SH-SY5Y (cell line): ENCODE measurements at regions not wholly inside any gene's neighbourhood (a gene's known extent, or its start where the extent isn't known, plus 50 kb on each side); places are given as distances from the start of the nearest gene placed in this dataset.

Experiments used
- GATA2 ChIP-seq: IDR thresholded peaks from 2 replicates; pipeline ENCODE4 v1.6.1; 2011; ENCODE audit warnings: mild to moderate bottlenecking, low read depth, low read length
- GATA3 ChIP-seq: IDR thresholded peaks from 2 replicates; pipeline ENCODE4 v1.6.1; 2011; ENCODE audit warnings: low read depth, mild to moderate bottlenecking, low read length, moderate library complexity

DNA sequence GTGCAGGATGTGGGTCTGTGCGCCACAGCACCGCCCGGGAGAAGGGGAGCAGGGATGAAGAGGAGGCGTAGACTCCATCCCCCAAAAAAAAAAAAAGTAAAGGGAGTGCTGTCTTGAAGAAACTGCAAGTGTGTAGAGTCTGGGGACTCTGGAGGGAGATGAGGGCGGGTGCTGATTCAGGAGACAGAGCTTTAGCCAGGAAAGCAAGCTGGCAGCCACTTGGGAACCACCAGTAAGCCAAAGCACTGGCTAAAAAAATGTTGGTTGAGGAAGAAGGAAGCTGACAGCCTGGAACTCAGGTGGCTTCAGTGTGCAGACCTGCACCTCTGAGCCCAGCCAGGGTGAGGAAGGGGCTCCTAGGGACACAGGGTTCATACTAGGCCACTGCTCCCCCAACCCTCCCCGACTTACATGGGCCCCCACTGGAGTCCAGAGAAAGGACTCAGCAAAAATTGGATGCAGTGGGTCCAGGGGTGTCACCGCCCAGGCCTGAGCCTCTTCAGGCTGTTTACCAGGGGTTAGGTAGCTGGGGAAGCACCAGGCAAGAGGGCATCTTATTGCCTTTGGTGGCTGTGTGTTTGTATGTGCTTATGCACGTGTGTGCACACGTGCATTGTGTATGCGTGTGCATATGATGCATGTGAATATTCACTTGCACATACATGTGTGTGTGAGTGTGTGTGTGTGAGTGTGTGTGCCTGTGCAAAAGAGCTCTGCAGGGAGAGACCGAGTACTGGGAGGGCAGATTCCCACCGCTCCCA, 153.5 kb upstream of the MLN start:
- TF ChIP-seq GATA3 (no peak), GATA2 (no peak)

DNA sequence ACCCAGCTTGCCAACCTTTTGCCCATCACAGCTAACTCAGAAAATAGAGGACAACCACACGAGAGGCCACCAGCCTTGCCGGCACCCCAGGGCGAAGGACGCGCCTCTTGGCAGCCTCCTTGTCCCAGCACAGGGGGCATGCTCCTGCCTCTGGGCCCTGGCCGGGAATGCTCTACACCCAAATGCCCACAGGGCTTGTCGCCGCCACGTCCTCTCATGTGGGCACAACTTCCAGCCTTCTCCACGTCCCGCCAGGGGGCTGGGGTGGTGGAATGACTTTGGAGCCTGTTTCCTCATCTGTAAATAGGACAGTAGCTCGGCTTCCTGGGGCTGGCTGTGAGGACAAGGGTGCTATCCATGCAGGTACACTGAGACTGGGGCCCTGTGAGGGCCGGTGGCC, 152.4 kb upstream of the MLN start:
- TF ChIP-seq GATA3 (no peak), GATA2 (no peak)

DNA sequence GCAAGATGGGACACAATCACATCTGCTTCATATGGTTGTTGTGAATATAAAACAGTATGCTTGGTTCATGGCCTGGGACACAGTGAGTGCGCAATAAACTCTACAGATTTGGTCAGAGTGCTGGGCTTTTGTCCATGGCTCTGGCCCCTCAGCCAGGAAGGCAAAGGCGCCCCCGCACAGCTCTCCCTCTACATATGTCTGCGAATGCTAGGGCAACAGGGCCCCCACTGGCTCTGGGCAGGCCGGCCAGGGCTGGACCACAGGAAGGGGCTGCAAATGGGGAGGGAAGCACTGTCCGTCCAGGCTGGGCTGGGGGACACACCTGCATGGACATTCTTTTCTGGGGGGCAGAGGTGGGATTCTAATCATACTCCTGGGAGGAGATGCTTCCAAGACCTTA, 151.8 kb upstream of the MLN start:
- no peak for TF ChIP-seq GATA3
- TF ChIP-seq GATA2 = no peak

DNA sequence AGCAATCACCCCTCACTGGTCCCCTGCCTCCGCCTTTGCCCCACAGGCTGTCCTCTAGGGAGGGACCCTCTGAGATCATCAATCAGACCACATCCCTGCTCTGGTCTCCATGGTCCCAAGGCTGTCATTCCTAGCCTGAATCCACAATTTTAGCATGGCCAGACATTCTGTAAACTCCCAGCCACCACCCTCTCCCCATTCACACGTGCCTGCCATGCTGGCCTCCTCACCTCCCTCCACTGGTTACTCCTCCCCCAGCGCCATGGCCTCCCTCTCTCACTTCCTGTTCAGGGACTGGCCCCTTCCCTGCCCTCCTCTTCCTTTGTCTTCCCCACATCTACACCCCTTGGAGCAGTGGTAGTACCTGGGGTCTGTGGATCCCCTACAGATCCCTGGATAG, 150.7 kb upstream of the MLN start:
- TF ChIP-seq GATA3 (no peak), GATA2 (no peak)

DNA sequence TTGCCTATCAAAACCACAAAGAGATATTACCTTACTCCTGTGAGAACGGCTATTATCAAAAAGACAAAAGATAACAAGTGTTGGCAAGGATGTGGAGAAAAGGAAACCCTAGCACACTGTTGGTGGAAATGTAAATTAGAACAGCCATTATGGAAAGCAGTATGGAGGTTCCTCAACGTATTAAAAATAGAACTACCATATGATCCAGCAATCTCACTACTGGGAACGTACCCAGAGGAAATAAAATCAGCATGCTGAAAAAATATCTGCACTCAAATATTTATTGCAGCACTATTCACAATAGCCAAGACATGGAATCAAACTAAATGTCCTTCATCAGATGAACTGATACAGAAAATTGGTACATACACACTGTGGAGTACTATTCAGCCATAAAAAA, 149.4 kb upstream of the MLN start:
- TF ChIP-seq GATA2 (no peak), GATA3 (no peak)

DNA sequence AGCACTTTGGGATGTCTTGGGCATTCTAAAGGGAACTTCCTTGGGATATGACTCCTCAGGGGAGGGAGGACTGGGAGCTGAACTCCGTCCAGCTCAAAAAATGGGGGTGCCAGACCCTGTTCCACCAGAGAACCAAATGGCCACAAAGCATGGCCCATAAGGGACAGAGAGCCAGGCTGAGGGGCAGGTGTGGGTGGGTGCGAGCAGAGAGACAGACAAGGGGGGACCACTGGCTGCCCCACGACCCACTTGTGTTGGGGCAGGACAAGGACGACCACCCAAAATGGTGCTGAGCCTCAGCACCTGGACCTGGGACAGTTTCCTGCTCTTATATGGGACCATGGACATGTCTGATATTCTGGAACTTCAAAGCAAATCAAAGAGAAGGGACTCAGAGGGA, 148.2 kb upstream of the MLN start:
- TF ChIP-seq GATA2 = no peak
- TF ChIP-seq GATA3 = no peak

DNA sequence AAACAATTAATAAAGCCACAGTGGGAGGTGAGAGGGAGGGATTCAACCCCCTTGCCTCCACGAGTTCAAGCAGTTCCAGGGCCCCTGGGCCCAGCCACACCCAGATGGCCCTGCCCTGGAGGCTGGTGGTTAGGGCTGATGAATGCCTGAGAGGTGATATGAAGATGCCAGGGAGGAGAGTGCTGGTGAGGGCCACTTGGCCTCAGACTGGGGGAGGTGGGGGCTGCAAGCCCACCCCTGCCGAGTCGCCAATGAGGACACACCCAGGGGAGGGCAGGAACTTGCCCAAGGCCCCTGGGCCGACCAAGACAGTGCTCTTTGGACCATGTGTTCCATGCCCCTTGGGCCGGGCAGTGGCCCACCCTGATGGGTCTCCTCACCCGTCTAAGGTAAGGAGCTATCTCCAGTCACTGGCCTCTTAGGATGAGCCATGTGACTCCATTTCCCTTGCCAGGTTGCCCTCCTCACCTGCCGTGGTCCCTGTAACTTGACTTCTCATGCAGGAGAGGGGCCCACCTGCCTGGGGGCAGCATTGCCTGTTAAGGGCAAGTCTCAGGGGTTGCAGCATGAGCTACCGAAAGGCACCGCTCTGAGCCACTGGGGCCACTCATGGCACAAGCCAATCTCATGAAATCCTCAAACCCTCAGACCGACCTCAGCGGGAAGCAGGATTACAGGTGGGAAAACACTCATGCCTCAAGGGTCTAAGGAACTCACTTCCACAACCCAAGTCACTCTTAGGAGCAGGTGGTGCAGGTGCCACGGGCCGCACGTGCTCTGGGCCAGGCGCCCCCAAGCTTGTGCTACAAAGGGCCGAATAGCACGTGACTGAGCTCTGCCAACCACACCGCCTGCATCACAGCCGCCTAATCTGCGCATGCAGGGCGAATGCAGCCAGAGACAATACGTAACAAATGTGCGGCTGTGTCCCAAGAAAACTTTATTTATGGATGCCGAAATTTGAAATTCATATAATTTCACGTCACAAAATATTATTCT, 147.4 kb upstream of the MLN start:
- TF ChIP-seq GATA3 (no peak), GATA2 (no peak)

DNA sequence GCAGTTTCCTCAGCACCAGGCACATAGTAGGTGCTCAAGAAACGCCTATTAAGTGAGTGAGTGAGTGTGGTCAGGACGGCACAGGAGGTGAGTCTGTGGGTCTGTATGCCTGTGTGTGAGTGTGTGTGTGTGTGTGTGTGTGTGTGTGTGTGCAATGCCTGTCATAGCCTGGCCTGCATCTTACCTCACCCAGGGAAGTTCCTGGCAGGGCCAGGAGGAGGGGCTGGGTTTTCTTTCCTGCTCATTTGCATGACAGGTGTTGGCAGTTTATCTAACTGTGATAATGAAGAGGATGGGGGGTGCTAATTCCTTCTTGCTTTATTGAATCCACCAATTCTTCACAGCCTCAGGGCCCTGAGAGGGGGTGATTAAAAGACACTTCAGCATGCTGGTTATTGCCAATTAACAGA, 146.7 kb upstream of the MLN start:
- TF ChIP-seq GATA2 (no peak), GATA3 (no peak)

DNA sequence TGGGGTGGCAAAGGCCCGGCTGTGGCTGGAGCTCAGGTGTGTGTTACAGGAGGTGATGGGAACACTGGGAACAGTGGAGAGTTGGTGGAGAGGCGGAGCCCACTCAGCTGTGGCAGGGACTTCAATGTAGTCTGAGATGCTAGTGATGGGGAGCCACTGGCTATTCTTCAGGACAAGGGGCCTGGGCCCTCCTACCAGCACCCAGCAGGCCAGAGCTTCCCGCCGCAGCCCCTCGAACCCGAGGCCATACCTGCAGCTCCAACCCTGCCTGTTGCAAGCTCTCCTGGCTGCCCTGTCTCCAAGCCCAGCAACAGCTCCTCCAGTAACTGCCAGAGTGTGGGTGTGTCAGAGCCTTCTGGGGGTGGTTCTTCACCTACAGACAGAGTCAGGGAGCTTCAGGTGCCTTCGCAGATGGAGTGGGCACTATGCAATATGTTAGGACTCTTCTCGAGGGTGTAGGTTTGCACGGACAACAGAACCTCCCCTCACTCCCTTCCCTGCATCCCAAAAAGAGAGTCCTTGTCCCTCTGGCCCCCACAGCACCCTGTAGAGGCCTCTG, 146.2 kb upstream of the MLN start:
- no peak for TF ChIP-seq GATA3
- TF ChIP-seq GATA2 = no peak

DNA sequence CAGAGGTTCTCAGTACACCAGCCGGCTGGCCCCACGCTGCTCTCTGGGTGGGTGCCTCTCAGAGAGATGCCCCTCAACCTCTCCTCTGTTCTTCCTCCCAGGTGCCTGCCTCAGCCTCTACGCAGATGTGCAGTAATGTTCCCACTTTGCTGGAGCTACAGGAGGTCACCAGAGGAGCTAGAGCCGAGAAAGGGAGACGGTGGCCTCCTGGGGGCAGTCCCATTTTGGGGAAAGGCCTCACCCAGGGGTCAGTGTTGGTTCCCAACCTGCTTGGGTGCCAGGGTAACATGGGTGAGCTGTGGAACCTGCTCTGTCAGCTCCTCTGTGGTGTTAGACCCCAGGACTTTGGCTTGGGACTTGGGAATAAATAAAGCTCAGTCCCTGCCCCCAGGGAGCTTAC, 145.3 kb upstream of the MLN start:
- TF ChIP-seq GATA3 (no peak), GATA2 (no peak)

DNA sequence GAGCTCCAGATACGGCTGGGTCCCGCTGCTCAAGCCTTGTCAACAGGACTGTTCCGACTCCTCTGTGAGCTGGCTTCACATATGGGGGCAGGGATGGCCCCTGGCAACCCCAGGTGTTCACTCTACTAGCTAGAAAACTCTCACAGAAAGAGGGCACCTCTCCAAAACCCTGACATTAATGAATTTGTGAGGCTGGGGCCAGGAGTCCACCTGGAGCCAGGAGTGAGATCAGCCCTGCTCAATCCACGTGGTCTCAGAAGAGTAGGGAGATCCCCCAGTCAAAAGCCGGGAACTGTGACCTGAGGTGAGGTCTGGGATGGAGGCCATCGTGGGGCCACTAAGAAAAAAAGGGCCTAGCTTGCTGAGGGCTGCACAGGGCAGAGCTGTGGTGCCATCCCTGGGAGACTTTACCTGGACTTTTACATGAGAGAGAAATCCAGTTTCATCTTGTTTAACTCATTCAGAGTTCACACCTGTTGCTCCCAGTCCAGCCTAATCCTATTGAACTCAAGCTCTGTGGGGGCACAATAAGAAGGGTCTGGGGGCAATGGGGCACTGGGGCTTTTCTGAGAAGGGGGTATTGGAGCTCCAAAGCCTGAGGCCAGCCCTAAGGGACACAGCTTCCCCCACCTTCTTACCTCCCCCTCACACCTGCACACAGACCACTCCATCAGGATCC, 144.3 kb upstream of the MLN start:
- TF ChIP-seq GATA2 (no peak), GATA3 (no peak)

DNA sequence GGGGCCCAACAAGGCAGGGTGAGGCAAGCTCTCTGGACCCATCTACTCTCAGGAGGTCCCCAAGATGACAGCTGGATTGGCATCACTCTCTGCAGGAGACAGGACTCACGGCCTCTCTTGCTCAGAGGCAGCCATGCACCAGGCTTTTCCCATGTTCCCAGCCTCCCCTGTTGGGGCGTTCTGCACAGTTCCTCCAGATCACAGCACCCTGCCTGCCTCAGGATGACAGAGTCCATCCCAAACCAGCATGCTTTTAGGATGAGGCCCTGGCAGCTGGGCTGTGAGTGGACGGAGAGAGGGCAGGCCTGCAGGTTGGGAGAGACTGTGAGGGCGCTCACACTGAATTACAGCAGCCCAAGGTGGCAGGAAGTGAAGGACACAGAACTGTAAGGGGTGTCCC, 143.2 kb upstream of the MLN start:
- no peak for TF ChIP-seq GATA3
- TF ChIP-seq GATA2 = no peak

DNA sequence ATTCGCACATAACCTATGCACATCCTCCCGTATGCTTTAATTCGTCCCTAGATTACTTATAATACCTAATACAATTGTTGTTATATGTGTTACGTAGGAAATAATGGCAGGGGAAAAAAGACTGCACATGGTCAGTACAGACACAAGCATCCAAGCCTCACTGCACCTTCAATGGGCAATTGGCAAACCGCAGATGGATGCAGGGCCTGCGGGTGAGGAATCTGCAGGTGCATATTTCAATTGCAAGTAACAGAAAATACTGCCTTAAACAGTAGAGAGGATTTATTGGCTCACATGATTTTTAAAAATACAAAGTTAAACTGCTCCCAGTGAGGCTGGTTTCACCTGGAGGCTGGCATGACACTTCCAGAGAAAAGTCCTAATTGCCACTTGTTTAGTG, 142.1 kb upstream of the MLN start:
- no peak for TF ChIP-seq GATA3
- no peak for TF ChIP-seq GATA2
